ENCODE measurements at regions not wholly inside any gene's neighbourhood (a gene's known extent, or its start where the extent isn't known, plus 50 kb on each side); places are given as distances from the start of the nearest gene placed in this dataset.

GRCh38 chr5:77840930-77841329 lies 64.8 kb upstream of the TBCA start:
- Mint-ChIP-seq H3K27me3 (ENCODE audit: low read depth) (peaks cover 66% of the 10 kb centered on the region), H3K36me3 (ENCODE audit: low read depth) (no peaks in the 10 kb centered on the region), H3K4me1 (peaks cover 4% of the 10 kb centered on the region), H3K9me3 (no peaks in the 10 kb centered on the region), H3K4me3 (no peak overlapping the region), H3K27ac (peak overlapping the region in 1 of 3 experiments; percentile 49)
- TF ChIP-seq, protein P1, sequence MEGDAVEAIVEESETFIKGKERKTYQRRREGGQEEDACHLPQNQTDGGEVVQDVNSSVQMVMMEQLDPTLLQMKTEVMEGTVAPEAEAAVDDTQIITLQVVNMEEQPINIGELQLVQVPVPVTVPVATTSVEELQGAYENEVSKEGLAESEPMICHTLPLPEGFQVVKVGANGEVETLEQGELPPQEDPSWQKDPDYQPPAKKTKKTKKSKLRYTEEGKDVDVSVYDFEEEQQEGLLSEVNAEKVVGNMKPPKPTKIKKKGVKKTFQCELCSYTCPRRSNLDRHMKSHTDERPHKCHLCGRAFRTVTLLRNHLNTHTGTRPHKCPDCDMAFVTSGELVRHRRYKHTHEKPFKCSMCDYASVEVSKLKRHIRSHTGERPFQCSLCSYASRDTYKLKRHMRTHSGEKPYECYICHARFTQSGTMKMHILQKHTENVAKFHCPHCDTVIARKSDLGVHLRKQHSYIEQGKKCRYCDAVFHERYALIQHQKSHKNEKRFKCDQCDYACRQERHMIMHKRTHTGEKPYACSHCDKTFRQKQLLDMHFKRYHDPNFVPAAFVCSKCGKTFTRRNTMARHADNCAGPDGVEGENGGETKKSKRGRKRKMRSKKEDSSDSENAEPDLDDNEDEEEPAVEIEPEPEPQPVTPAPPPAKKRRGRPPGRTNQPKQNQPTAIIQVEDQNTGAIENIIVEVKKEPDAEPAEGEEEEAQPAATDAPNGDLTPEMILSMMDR (IDR thresholded peaks at IDR 0.05; ENCODE audit: unreplicated experiment in 3 of 3), result no peak

GRCh38 chr5:77839691-77840090 lies 63.6 kb upstream of the TBCA start:
- TF ChIP-seq, protein P1 (IDR thresholded peaks at IDR 0.05; ENCODE audit: unreplicated experiment in 3 of 3), result no peak
- Mint-ChIP-seq H3K36me3 (ENCODE audit: low read depth) (no peaks in the 10 kb centered on the region), H3K4me1 (peaks cover 4% of the 10 kb centered on the region), H3K27ac (no peak overlapping the region), H3K4me3 (no peak overlapping the region), H3K27me3 (ENCODE audit: low read depth) (peaks cover 55% of the 10 kb centered on the region), H3K9me3 (no peaks in the 10 kb centered on the region)

DNA sequence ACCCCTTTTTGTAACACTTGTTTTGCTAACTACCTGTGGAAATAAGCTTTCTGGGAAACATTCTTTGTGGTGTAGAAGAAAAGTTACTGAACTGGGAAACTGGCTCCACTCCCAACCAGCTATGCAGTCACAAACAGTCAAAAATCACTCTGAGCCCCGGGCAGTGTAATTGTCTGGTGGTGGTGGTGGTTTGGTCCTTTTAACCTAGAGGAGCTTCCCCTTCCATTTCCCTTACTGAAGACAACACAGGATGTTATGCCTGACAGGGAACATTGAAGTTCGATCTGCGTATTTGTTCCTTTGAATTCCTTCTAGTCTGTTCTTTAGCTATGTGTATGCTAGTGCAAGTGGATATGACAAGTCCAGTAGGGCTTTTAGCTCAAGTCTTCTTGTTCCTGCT lies 56.8 kb upstream of the TBCA start:
- H3K4me1 Mint-ChIP-seq, result no peaks in the 10 kb centered on the region
- no peak overlapping the region for H3K4me3 Mint-ChIP-seq

GRCh38 chr5:77832166-77832770 lies 56.1 kb upstream of the TBCA start:
- H3K4me3 Mint-ChIP-seq, result no peak overlapping the region

More for the DNA sequence above, 56.8 kb upstream of the TBCA start:
- H3K9me3 Mint-ChIP-seq, result no peaks in the 10 kb centered on the region
- H3K27ac Mint-ChIP-seq, result no peak overlapping the region
- TF ChIP-seq, protein P1 (IDR thresholded peaks at IDR 0.05; ENCODE audit: unreplicated experiment in 3 of 3), result no peak
- H3K27me3 Mint-ChIP-seq (ENCODE audit: low read depth), result peaks cover 12% of the 10 kb centered on the region
- H3K36me3 Mint-ChIP-seq (ENCODE audit: low read depth), result no peaks in the 10 kb centered on the region

GRCh38 chr5:77828445-77828844 lies 52.3 kb upstream of the TBCA start:
- peaks cover 6% of the 10 kb centered on the region for H3K4me1 Mint-ChIP-seq
- no peaks in the 10 kb centered on the region for H3K9me3 Mint-ChIP-seq
- H3K4me3 Mint-ChIP-seq, result no peak overlapping the region
- TF ChIP-seq, protein P1 (IDR thresholded peaks at IDR 0.05; ENCODE audit: unreplicated experiment in 3 of 3), result peak in 1 of 3 experiments; percentile 16
- H3K36me3 Mint-ChIP-seq (ENCODE audit: low read depth), result no peaks in the 10 kb centered on the region
- H3K27me3 Mint-ChIP-seq (ENCODE audit: low read depth), result peaks cover 5% of the 10 kb centered on the region
- no peak overlapping the region for H3K27ac Mint-ChIP-seq

More at GRCh38 chr5:77832166-77832770, 56.1 kb upstream of the TBCA start:
- H3K27ac Mint-ChIP-seq, result no peak overlapping the region
- TF ChIP-seq, protein P1 (IDR thresholded peaks at IDR 0.05; ENCODE audit: unreplicated experiment in 3 of 3), result no peak
- H3K36me3 Mint-ChIP-seq (ENCODE audit: low read depth), result no peaks in the 10 kb centered on the region
- H3K27me3 Mint-ChIP-seq (ENCODE audit: low read depth), result peaks cover 9% of the 10 kb centered on the region
- no peaks in the 10 kb centered on the region for H3K4me1 Mint-ChIP-seq
- H3K9me3 Mint-ChIP-seq, result no peaks in the 10 kb centered on the region
